GM19351 (cell line): ENCODE measurements at regions not wholly inside any gene's neighbourhood (a gene's known extent, or its start where the extent isn't known, plus 50 kb on each side); places are given as distances from the start of the nearest gene placed in this dataset.

Source experiments
- ATAC-seq: cut with Tn5 transposase; IDR thresholded peaks from one replicate; pipeline ENCODE4 v1.9.1; 2021; ENCODE audit warnings: mild to moderate bottlenecking, moderate library complexity; ENCODE audit not compliant: unreplicated experiment

DNA sequence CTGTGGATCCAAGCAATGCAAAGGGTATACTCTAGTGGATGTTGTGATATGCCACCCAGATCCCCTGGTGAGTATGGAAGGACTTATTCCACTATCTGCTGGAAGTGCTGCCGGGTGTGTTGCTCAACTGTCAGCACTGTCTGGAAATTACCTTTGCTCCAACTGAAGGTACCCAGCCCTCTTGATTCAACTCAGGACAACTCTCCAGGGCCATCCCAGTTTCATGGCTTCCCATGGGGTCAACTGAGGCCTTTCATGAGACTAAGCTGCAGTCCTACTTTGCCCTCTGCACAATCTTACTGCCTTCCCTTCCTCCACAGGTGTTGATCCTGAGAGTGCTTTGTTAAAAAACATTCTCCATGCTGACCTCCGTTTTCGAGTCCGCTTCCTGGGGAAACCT, 99.8 kb downstream of the SPRY1 start:
- ATAC-seq, result no peak

DNA sequence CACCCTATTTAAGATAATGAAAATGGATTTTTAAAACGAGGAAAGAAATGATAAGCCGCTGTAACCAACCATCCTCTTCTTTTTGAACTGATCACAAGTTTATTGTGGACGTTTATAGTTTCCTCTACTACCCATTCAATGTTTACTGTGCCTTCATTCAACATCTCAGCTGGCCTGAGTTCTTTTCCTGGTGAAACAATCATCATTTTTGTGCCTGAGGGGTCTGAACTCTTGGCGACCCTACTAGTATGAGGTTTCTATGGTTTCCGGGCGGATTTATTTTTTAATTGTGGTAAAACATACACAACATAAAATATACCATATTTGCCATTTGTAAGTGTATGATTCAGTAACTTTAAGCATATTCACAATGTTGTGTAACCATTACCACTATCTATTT, 100.7 kb downstream of the SPRY1 start:
- ATAC-seq, result no peak

DNA sequence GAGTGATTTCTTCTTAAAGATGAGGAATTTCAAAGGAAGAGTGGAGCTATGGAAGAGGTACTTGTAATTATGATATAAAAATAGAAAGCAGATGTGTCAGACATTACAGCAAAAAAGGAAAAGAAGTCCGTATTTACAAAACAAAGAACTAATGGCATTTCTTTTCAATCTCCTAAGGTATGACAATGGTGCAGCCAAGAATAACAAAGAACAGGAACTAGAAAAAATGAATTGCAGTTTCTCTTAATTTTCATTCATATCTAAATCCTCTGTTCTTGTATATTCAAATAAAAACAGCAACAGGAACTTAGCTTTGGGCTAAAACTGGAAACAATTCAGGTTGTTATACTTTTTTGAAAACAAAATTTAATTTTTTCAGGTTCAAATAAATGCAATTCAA, 105.1 kb downstream of the SPRY1 start:
- no peak for ATAC-seq

DNA sequence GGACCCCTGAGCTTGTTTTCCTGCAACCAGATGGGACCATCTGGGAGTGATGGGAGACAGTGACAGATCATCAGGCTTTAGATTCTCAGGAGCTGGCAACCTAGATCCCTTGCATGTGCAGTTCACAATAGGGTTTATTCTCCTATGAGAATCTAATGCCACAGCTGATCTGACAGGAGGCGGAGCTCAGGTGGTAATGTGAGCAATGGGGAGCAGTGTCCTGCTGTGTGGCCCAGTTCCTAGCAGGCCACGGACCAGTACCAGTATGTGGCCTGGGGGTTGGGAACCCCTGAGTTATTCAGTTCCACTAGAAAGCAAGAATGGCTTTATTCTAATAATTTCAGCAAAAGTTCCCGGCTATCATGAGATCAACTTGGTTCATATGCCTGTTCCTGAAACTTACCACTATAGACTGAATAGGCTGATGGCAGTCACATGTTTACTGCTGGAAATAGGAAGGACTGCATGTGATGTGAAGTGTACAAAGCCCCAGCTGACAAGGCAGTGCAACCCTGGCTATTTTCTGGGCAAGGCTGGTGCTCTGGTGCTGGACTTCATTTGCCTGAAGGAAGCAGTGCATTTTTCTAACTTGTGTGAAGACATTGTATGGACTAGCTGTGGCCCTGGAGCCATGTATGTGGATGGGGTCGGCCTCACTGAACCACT, 107.2 kb downstream of the SPRY1 start:
- ATAC-seq, result no peak

DNA sequence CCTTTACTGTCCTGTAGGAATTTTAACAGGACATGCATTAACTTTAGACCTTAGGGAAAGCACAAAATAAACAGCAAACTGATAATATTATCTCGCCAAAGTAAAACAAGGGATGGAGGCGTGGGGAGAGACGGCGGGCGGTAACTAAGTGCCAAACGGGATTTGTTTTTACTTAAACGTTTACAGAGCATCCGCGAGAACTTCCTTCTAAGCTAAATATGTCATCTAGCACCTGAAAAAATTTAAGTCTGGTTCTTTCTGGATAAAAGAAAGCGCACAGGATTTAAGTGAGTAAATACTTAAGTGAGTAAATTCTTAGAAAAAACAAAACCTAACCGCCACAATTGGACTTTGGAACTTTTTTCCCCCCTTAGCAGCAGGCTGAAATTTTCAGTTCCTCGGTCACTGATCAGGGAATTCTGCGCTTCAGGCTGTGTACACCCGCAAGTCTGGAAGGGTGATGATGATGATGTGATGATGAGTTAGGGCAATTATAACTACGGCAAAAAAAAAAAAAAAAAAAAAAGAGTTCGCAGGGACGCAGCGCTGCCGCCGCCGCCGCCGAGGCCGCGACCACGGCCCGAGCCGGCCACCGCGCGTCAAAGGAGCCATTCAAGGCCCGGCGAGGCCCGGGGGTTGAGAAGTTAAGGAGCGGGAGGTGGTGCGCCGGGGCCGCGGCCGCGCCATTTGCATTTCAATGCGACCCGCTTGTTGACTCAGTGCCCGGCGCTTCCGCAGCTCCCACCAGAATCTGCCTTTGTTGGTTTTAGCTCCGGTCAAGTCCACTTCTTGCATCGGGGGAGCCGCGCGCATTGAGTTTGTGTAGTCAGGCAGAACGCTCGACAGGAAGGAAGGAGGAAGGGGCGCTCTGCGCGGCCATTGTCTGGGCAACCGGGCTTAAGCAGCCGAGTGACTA, 108.8 kb downstream of the SPRY1 start:
- peak; percentile 60 for ATAC-seq

DNA sequence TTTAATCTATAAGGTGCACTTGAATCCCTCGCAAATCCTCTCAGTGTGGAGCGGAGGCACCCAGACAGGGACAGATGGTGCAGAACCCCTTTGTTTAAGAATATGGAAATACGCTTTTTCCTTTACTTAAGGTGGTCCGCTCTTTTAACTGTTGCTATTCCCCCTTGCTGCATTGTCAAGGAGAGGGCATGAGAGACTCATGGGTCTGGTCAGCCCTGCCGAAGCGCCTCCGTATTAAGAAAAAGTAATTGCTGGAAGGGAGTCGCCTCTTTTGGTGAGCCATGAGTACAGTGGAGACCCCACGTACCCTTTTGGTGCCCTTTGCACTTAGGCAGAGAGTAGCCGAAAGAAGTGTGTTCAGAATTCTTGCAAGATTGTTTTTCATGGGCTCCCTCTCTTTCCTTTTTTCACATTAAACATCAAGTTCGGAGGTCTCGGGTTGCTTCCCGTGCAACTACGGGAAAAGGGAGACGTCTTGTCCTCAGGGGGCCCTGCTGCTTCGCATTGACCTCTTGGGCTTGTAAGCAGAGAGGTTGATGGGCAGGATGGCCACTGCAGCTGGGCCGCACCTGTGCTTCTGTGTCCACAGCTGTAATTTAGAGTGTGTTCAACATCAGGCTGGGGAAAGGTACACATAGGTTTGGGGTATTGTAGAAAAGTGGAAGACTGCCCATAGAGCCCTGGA, 109.6 kb downstream of the SPRY1 start:
- ATAC-seq, result no peak

DNA sequence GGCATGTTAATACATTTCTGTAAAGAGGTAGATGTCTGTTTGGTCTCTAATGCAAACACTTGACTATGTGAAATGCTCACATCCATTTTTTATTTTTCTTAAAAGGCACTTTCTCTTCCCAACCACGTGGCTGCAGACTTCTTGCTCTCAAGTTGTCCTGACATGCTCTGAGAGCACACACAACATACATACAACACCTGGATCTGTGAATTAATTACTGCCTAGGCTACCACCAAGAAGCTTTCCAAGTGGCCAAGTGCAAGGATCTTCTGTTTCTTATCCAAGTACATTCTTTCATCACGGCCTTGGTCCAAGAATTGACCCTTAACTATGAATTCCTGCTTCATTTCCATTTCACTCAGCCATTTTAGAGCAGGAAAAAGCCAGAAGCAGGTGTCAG, 110.8 kb downstream of the SPRY1 start:
- ATAC-seq, result no peak

DNA sequence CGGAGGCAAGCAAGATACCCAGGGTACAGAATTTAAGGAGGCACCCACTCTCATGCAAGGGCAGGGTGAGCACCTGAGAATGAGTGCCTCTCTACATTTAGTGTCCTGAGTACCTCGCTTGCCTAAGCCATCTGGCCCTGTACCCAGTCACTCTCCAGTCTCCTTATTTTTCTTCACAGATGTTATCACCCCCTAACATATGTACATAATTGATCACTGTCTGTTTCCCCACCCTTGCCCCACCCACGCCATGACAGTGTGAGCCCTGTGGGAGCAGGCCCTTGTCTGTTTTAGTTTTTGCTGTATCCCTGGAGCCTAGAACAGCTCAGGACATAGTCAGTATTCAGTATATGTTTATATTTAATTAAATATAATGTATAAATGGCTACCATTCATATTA, 113.6 kb downstream of the SPRY1 start:
- ATAC-seq, result no peak

DNA sequence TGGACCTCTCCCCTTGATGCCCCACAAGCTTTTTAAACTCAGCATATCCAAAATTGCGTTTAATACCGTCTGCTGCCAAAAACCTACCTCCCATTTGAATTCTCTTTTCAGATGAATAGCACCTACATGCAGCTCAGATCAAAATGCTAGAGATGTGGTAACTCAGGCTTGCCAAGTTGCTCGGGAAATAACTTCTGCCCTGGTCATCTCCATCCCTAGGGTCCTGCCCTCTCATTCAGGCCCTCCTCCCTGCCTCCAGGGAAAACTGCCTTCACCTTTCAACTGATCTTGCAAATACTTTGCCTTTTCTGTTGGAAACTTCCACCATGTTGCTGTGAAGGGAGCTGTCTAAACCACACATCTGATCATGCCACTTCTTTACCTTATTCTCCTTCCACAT, 114.1 kb downstream of the SPRY1 start:
- no peak for ATAC-seq

DNA sequence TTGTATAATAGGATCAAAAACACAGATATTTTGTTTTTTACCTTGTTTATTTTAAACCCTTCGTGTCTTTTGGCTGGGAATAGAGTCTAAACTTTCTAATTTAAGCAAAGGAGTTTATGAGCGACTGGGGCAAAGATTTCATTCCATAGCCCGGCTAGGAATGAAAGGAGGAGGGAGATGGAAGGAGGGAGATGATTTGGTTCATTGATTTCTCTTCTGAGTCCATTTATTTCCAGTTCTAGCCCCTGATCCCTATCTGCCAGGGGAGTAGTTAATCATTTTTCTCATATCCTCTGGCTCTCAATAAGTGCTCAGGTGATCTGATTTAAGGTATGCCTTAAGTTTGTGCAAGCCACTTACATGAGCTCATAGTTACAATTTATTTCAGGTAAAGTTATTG, 120.0 kb downstream of the SPRY1 start:
- no peak for ATAC-seq

DNA sequence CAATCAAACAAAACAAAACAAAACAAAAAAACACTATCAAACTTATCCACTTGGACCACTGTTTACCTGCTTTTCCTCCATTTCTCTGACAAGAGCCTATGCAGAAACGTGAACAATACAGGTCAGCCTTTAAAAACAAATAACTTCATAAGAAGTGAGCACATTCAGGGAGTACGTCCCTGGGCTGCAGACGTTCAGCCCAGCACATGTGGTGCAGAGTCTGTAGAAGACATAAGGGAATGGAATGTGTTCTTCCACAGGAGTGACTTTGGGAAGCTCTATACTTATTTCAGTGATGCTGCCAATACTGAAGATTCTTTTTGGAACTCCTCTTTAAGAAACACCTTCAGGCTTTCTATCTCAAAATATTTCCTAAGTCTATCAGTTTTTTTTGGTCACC, 120.6 kb downstream of the SPRY1 start:
- no peak for ATAC-seq

DNA sequence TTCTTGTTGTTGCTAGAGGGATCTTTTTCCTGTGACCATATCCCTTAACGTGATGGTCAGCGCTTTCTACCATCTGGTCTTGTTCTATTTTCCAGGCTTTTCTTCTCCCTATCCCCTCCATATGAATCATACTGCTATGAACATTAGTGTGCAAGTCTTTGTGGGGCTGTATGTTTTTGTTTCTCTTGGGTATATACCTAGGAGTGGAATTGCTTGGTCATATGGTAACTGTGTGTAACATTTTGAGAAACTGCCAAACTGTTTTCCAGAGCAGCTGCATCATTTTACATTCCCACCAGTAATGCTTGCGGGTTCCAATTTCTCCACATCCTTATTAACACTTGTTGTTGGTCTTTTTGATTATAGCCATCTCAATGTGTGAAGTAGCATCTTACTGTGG, 121.4 kb downstream of the SPRY1 start:
- ATAC-seq, result no peak

DNA sequence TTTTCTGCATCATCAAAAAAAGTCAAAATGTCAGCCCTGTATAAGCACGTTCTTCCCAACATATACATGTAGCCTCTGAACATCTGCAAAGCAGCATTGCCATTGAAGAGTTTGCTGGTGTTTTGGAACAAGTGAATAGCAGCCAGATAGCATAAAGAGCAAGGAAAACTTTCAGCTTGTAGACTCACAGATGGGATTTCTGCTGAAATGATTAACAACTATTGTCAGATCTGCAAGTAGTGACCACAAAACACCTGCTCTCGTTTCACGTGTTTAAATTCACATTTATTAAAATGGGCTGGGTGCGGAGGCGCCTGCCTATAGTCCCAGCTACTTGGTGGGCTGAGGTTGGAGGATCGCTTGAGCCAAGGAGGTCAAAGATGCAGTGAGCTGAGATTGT, 123.7 kb downstream of the SPRY1 start:
- no peak for ATAC-seq

DNA sequence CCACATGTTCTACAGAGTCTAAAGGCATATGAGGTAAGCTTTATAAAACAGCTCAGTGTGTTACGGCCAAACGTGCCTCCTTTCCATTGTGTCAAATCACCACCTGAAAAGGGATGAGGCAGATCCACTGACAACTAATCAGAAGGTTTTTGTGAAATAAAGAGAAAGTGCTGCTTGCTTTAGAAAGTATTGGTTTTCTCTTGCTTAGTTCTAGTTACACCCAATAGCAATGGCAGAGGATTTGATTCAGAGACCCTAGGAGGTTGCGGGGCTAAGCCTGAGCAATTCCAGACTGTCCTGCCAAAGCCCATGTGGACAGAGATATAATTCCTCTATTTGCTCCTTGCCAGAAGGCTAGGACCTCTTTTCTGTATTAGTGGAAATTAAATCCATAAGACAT, 125.5 kb downstream of the SPRY1 start:
- ATAC-seq, result no peak

DNA sequence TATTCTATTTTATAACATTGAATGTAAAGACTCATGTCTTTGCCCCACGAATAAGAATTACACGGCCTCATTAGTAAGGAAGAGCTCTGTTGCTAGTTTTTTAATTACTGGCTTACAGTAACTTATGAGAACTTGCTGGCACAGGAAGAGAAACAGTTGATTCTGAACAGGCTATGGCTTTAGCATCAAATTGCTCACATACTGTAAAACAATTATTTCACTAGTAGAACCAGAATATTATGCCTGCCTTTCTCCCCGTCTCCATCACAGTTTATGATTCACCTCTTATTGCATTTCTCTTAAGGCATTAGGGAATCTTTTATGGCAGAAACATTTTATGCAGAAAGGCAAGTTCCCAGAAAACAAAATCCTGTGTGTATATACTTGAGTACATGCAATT, 126.1 kb downstream of the SPRY1 start:
- ATAC-seq, result no peak

DNA sequence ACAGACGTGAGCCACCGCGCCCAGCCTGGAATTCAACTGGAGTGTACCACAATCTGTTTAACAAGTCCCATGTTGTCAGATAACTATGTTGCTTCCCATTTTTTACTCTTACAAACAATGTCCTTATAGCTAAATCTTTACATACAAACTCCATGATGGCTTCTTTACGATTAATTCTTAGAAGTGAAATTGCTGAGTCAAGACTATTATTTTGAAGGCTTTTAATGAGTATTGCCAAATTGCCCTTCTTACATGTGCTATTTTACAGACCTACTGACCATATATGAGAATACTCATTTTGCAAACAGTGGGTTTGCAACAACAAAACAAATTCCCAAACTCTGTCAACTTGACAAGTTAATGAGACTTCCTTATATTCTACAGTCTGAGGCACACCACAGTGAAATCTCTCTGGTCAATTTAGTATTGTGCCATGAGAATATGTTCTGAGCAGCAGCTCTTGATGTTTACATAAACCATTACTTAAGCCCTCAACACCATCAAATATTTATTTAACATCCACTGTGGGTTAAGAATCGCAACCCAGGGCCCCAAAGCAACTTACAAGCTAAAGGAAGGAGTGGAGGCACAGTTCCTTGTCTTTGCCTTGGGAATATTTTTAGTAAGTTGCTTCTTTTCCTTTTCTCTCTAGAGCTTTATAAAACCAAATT, 128.5 kb downstream of the SPRY1 start:
- ATAC-seq, result no peak

DNA sequence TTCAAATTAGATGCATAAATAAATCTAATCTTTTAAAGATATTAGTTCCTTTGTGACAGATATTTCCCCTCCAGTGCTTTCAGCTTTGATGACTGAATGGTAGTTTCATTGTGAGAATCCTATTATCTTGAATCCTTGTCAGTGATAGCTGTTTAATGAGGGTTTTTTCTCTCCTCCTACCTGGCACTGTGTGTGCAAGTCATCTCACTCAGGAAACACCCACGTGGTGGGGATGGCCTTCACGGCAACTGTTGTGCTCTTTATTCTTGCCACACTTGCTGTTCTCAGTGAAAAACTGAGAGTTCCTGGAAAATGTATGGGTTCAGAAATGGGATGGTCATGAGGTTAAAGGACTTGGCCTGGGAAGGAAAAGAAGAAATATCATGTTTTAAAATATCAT, 129.9 kb downstream of the SPRY1 start:
- no peak for ATAC-seq

DNA sequence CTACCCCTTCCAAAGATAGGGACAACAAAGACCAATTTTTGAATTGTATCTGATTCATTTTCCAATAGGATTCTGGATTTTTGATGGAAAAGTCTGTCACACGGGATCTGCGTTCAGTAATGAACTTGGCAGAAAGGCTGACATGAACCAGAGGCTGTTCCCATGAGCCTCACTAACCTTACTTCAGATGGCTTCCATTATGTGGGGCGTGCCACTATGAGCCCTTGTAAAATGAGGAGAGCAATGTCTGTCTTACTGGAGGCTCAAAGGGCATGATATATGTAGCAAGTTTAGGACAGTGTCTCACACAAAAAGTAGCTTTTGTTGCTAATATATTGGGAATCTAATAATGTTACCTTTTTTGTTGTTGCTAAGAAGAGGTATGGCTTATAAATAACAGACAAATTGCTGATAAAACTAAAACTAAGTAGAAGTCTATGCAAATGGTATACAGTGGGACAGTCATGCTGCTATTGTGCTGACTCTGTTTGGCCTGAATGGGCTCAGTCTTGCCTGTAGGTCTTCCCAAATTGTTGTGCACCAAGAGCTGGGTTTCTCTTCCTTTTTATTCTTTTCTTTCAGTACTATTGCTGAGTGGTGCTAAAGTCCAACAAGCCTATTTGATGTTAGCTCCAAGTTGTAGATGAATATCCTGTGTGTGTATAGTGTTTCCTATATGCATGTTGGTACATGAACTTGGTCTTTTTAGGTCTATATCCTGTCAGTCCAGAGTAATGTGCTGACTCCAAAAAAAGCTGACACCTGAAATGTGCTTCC, 132.1 kb downstream of the SPRY1 start:
- ATAC-seq, result no peak

DNA sequence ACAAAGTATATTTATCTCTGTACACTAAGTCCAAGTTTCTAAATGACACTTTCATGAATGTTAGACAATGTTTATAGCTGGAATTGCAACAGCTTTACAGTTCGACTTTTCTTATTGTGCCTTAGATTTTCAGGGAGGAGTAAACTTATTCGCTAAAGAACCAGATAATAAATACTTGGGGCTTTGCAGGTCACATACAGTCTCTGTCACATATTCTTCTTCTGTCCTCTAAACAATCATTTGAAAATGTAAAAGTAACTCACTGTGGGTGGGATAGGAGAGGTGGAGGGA, 132.6 kb downstream of the SPRY1 start:
- ATAC-seq, result no peak

DNA sequence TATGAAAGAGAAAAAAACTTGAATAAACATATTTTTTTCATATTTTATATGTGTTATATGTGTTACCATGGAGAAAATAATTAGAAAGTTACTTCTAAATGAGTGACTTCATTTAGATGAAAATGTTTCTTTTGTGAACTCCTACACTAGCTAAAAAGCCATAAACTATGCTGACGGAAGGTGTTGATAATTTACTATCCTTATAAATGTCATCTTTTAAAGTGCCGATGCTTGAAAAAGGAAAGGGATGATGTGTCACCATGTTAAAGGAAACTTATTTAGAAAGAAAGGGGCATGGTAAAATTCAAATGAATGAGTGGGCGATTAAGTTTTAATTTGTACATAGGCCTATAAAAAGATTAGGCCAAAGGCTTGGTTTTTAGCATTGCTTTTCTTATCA, 133.8 kb downstream of the SPRY1 start:
- no peak for ATAC-seq
